HG02678 (cell line): ENCODE measurements at regions not wholly inside any gene's neighbourhood (a gene's known extent, or its start where the extent isn't known, plus 50 kb on each side); places are given as distances from the start of the nearest gene placed in this dataset.
"Not testable (repeated sequence)": the region's sequence is repeated elsewhere in the genome, so short reads cannot be mapped to it uniquely, and the experiment has no call there.

Source experiments
- ATAC-seq: cut with Tn5 transposase; IDR thresholded peaks from one replicate; pipeline ENCODE4 v1.9.1; 2021; ENCODE audit warnings: mild to moderate bottlenecking, moderate library complexity; ENCODE audit not compliant: unreplicated experiment

DNA sequence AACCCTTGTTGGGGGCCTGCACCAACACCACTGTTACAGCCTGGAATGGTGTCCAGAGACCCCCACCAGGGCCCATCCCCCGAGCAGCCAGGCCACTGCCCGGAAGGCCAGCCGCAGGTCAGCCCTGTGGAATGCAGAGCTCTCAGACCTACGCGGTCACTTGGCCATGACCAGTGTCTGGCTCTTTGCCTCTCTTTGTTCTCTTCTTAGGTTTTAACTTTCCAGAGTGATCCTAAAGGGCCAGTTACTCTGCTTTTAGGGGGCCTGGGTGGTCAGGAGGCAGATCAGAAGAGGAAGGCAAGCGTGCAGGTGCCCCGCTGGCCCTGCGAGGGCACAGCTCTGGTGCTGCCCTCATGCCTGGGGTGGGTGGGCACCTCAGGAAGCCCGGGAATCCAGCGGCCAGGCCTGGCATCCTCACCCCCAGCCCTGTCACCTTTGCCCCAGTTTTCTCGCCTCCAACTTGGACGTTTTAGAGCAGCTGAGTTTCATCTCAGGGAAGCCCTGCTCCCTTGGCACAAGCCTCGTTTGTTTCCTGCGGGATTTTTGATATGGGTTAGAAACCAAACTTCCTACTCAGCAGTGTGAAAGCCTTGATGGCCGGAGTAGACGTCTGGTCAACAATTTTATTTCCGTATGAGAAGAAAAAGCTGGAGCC lies 62.5 kb upstream of the CHST15 start:
- no peak for ATAC-seq

DNA sequence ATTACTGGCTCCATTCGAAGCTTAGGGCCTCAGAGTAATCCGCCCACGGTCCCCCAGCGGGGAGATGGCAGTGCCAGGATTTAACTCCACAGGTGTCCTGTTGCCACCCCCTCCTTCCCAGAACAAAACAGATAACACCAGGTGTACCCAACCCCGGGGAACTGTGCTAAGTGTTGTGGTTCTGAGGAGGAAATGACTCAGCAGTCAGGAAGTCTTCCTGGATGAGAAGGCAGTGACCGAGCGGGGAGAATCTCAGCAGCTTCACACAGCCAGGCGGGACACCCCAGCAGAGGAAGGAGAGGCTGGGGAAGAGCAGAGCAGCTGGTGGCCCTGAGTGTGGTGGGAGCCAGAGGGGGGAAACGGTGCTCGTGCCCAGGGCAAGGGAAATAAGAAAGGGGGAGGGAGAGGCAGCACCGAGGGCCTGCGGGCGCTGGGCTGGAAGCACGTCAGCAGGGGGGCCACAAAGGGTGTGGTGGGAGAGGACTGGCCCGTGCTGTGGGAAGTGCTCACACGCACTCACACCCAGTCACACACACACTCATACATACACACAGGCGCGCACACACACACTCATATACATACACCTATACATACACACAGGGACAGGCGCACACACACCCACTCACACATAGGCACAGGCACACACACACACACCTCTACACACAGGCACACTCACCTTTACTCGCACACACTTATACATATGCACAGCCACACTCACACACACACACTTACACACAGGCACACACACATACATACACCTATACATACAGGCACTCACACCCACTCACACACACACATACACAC lies 59.8 kb upstream of the CHST15 start:
- peak; percentile 72 for ATAC-seq

DNA sequence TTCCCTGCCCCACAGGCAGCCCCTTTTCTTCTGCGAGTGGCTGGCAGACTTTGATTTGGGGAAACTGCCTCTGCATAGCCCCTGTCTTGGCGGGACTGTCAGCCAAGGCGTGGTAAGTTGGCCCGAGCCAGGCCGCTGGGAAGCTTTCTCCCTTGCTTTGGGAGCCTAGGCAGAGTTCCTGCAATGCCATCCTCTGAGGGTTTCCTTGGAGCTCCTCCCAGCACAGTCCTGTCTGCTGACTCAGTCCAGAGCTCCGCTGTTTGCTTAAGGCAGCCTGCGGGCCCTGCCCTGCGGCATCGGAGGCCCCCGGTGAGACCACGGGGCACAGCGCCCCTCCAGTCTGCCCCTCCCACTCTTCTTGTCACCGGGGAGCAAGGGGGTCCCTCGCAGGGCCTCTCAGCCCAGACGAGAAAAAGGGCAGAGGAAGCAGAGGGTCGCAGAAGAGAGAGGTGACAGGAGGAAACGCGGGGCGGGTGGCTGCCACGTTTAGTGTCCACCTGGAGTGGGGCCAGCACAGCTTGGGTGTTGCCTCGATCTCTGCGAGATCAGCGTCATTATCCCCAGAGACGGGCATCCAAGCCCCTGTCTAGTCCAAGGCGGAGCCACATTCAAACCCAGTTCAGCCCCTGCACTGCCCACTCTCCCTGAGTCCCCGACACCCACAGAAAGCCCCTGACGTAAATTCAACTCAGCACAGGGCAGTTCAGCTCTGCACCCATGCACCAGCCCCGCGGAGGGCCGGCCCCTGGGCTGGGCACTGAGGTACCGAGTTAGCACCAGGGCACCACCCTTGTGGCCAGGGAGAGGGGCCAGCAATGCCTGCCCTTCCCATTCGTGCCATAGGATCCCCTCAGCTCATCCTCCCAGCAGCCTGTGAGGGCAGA lies 59.0 kb upstream of the CHST15 start:
- peak; percentile 12 for ATAC-seq

DNA sequence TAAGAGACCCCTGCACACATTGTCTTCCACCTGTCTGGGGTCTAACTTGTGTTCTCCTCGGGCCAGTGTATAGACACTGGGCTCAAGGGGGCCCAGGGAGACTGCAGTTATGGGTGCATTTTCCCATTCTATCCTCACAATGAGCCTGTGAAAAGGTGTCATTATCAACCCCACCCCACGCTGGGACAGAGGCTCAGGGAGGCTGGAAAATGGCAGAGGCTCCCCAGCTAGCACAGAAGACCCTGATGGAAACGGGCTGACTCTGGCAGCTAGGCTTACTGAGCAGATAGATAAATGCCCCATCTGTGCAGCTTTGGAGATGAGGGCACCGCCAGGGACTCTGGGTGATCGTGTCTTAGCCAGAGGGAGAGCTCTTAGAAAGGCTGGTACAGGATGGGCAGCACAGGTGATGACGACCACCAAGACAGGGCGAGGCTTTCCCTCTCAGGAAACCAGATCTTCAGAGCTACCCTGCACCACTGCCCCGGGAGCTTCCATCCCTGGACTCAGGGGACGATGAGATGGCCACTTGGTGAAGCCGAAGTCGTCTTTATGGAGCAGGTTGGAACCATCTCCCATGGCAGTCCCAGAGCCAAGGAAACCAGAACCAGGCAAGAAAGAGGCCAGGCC lies 58.2 kb upstream of the CHST15 start:
- no peak for ATAC-seq

DNA sequence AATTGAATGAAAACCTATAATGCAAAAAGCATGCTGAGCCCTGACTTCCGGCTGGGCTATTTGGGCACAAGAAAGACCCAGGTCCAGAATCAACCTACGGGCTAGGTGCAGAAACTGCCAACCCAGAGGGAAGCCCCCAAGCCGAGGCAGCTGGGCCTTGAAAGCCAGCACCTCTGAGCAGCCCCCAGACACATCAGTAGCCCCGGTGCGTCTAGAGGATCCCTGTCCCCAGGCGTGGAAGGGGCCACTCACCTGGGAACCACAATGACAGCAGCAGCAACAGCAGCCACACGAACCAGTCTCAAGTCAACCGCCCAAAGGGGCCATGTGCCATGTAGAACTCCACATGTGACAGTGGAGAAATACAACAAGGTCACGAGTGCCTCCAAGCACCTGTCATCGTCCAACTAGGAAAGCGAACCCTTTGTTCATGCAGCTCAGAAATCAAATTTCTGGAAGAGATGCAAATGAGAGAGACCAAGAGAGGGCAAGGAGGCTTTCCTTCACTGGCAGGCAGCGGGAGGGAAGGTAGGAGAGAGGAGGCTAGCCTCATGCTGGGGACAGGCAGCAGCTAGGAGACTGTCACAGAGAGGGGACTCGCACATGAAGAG lies 57.5 kb upstream of the CHST15 start:
- no peak for ATAC-seq

DNA sequence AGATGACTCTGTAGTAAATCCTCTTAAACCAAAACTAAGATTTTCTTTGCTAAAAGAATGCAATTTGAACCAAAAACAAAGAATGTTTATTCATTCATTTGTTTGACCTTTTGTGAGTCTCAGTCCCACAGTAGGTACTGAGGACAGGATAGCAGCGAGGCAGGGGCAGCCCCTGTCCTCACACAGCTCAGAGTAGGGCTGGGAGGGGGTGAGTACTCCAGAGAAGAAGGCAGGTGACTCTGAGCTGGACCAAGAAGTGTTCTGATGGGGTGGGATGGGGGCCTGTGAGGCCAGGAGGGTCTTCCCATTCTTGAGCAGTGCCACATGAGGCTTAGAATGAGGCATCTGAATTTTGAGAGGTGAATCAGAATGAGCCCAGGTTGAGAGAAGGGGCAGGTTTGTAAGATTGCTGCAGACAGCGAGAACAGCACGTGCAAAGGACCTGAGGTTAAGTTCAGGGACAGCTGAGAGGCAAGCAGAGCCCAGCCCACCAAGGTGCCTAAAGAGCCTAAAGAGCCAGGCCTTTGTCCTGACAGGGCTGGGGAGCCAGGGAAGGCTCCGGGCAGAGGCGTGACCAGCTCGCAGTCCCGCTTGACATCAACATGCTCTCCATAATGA lies 56.9 kb upstream of the CHST15 start:
- no peak for ATAC-seq

DNA sequence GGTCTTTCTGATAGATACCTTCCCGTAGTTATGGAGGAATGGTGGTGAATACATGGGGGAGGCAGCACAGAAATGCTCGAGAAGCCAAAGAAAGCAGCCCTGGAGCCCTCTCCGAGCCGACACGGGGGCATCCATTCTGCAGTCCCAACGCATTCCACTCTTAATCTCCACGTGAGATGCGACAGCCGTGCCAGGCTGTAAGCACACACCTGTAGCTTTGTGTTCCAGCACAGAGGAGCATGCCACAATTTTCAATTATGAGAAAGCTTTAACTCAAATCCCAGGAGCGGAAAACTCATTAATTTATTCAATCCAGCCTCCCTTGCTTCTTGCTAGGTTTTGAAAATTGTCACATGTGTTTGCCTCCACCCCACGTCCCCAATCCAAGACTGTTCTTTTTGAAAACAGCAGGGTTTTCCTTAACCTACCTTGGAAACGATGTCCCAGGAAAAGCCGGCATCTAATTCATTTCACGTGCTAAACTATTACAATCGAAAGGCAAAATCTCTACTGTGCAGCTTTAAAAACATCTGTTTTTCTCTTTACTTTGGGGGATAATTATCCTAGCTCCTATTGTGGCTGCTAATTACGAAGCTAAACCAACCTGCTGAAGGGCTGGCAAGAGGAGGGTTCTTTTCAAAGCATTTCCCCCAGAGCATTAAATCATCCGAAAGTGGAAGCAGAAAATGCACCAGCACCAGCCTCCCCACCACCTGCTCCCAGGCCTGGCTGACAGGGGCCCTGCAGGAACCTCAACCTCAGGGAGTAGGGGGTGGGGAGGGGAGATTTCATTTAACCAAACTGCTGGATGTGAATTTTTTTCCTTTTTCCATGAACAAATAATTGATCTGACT lies 56.0 kb upstream of the CHST15 start:
- peak; percentile 33 for ATAC-seq

DNA sequence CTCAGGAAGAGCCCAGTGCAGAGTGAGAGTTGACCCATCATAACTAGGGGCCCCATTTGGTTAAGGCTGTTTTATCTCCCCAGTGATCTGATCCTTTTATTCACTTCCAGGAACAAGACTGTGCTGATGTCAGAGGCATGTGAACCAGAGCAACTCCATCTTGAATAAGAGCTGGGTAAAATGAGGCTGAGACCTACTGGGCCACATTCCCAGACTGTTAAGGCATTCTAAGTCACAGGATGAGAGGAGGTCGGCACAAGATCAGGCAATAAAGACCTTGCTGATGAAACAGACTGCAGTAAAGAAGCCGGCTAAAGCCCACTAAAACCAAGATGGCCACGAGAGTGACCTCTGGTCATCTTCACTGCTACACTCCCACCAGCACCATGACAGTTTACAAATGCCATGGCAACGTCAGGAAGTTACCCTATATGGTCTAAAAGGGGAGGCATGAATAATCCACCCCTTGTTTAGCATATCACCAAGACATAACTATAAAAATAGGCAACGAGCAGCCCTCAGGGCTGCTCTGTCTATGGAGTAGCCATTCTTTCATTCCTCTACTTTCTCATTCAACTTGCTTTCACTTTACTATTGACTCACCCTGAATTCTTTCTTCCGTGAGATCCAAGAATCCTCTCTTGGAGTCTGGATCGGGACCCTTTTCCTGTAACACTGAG lies 55.3 kb upstream of the CHST15 start:
- ATAC-seq = not testable (repeated sequence)

DNA sequence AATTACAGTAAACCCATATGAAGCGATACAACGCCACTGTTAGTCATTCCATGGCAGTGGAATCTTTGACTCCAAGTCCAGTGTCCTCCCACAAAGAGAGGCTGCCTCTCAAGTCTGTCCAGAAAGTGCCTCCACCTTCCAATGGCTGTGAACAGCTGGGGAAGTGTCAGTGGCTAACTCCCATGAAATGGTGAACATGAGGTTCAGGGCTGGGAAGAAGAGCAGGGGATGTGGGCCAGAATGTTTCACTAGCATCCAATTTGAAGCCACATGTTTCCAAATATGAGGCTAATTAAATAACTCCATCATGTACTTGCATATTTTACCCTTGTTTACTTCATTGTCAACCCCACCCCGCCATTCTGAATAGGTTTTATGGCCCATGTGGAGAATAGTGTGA lies 53.1 kb upstream of the CHST15 start:
- no peak for ATAC-seq

DNA sequence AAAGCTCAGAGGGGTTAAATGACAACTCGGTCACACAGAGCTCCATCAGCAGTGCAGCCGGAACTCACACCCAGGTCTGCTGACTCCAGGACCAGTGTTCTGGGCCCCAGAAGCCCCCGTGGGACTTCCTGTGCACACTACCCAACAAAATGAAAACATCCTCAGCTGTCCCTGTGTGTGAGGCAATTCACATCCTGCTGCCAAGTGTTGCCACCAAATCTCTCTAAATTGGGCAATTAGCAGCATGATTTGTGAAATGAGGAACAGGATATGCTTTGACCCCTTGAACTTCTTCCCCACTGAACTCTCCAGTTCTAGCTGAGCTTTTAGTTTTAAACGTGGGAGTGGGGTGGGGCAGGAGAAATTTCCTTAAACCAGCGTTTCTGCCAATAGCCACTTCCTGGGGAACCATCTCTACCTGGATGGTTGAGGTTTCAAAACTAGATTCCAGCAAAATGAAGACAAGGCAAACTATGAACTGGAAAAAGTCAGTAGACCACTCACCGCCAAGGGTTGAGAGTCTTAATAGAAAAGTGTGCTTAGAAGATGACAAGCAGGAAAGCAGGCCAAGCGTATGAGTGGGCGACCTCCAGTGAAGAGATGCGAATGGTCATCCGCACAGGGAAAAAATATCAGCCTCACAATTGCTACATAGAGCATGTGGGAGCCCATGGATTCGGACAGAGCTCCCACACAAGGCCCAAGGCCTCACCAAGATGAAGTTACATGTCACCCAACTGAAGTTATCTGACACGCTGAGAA lies 51.9 kb upstream of the CHST15 start:
- no peak for ATAC-seq

DNA sequence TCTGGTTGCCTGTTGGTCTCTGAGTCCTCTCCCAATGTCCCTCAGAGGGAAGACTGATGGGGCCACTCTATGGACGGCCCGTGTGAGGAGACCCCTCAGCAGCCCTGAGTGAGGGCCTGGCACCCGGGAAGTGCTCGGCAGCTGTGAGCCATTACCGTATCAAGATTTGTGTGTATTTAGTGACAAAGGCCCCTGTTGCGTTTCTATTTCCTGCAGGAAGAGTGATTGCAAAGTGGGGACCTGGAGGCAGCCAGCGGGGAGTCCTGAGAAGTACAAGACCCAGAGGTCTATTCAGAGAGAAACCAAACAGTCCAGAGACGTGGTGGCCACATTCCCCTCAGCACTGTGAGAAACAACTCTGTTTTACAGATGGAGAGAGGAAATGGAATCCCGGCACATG lies 51.1 kb upstream of the CHST15 start:
- no peak for ATAC-seq

DNA sequence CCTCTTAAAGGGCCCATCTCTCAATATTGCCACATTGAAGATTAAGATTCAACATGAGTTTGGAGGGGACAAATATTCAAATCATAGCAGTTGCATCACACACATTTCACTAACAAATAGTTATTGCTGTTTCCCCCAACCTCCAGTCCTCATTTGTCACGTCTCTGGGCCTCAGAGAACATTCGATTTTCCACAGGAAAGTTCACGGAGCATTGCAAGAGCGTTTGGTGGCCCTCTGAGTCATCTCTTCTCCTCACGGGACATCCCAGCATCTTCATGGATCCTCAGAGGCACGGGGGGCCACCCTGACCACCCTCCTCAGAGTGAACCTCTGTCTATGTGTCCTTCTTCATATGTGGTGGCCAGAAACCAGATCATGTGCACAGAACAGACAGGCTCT lies 50.3 kb upstream of the CHST15 start:
- no peak for ATAC-seq
